T-helper 1 cell treated with Interleukin-12 subunit alpha and Interleukin-12 subunit beta and Interleukin-4 antibody, amounts not matched to agents 30 ng/mL and 1 ng/mL, for 36 hours (primary cell): ENCODE measurements at regions not wholly inside any gene's neighbourhood (a gene's known extent, or its start where the extent isn't known, plus 50 kb on each side); places are given as distances from the start of the nearest gene placed in this dataset.
"Not testable (repeated sequence)": the region's sequence is repeated elsewhere in the genome, so short reads cannot be mapped to it uniquely, and the experiment has no call there.

Source experiments
- intact Hi-C: fragments of 100-400 bp; cut with micrococcal nuclease; formaldehyde crosslinking; loops from one replicate; pipeline ENCODE4 v1.15.1; 2024

DNA sequence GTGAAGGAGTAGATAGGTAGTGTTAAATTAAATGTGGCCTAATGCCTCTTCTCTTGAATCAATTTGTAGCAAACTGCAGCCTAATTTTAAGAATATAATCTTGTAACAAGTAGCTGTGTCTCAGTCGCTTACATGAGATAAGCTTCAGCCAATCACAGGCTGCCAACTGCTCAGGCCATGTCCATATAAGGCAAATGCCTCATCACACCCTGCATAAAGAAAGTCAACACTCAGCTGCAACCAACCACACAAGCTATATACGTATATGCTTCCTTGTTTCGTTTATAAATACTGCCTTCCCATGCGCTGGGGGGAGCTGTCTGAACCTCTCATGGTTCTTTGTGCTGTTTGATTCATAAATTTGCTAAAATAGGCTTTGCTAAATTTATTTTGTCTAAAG lies 476.3 kb downstream of the TRIB2 start:
- intact Hi-C loops, result no loop called here

DNA sequence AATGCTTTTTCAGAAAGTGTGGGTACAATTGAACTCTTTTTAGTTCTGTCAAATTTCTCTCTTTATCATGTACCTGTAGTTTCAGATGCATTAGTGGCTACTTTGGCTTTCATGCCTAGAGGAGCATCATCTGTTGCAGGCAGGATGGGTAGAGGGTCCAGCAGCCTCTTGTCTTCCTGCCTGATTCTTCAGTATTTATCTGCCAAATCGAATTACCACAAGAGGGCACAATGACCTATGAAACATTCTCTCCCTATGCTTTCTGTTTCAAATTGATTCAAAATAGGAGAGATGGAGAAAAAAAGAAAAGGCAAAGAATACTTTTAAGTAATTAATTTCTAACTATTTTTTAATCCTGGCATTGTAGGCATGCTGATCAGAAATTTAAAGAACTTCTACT lies 477.2 kb downstream of the TRIB2 start:
- intact Hi-C loops, result no loop called here

DNA sequence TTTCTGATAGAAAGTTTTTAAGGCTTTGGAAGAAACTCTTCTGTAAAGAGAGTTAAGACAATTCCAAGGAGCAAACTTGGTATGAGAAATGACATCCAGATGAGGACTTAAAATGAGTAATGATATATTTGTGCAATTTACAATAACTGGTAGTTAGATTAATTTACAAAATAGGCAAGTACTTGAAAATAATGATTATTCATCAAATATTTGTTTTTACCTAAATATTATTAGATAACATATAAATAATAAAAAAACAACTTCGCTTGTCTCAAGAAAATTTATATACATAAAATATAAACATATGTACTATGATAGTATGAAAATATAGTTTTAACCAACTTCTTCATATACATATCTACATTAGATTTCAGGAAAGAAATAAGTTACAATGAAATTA lies 478.5 kb downstream of the TRIB2 start:
- intact Hi-C loops, result no loop called here

DNA sequence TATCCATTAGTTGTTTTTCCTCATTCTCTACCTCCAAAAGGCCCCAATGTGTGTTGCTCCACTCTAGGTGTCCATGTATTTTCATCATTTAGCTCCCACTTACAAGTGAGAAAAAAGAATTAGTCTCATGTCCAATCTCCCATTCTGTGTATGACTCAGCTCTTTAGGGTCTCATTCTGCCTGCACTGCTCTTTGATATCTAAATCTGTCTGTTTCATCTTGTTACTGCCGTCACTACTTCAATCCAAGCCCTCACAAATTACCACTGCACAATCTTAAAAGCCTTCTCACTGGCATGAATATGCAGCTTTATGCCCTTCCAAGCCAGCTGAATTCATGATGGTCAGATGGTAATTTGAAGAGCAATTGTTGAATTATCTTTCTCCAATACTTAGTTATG lies 480.5 kb downstream of the TRIB2 start:
- intact Hi-C loops, result no loop called here

DNA sequence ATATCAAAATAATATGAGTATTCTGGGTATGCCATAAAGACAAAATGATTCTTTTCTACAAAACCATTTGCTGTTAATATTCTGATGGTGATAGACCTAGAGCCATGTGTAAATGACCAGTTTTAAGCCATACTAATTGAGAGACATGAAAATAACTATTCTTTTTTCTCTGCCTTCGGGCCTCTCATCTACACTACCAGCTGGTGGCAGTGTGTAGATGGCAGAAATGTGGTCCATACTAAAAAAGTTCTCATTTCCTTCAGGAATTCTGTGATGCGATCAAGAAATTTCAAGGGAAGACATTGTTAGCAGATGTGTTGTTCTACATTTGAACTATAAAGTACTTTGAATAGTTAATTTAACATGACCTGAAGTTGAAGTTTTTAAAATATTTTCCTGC lies 485.2 kb downstream of the TRIB2 start:
- intact Hi-C loops, result no loop called here

DNA sequence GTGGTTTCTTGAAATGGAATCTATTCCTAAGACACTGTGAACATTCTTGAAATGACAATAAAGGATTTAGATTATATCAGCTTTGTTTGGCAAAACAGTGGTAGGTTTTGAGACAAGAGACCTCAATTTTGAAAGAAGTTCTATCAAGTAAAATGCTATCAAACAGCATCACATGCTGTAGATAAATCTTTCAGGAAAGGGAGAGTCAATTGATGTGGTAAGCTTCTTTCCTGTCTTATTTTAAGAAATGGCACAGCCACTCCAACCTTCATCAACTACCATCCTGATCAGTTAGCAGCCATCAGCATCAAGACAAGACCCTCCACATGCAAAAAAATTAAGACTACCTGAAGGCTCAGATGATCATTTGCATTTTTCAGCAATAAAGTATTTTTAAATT lies 495.4 kb downstream of the TRIB2 start:
- intact Hi-C loops, result no loop called here

DNA sequence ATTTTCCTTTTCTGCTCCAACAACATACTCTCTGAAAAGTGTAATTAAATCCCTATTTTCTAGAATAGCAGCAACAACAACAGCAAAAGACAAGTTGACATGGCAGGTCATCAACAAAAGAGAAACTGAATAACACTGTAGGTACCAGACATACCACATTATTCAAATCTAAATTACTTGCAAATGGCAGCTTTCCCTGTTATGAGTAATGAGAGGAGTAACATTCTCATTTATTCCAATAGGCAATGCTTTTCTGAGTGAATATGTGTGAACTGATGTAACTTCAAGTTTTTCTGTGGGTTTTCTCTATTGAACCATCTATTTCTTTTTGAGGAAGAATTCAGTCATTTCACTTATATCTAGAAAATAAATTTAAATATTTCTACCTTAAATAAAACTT lies 501.5 kb downstream of the TRIB2 start:
- intact Hi-C loops, result no loop called here

DNA sequence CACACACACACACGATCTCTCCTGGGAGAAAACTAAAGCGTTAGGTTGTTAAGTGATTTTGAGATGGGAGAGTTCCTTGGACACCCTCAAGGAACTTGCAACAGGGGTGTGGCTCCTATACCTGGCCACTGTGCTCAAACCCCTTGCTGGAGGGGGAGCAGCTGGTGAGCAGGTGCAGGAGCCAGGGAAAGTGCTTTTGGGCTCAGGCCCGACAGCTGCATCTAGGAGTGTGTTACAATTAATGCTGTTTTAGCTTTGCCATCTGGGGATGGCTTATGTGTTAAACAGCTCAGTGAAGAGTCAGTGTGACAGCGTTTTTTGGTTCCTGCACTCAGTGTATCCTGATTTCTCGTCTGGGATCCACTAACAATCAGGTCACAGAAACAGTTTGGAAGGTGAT lies 510.8 kb downstream of the TRIB2 start:
- intact Hi-C loops, result no loop called here

DNA sequence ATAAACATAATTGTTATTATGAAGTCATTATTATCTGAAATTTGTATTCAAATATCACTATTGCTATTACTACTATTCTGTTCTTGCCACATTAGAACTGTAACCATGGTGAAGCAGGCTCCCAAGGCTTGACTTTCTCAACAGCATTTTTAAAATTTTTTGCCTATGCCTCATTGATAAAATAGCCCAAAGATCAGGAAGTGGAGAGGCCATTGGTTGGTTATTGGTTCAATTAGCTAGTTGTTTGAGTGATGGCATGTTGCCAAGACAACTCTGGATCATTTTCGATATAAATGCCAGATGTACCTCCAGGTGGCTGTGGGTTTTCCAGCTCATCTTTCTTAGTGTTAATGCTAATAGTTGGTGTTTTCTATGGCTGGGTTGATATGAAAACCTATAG lies 513.5 kb downstream of the TRIB2 start:
- intact Hi-C loops, result no loop called here

DNA sequence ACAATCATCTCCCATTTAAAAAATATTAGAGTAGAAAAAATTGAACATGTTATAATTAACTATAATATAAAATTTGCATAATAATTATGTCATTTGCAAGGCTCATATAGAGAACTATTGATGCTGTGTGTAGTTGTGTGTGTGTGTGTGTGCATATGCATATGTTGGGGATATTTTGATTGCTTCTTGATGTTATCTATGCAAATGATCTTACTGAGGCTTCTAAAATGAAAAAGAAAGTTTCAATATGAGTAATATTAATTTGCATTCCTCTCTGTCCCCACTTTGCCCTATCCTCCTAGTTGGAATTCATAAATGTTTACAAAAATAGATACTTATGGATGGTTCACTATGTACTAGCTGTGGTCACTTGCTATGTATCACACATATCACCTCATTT lies 523.3 kb downstream of the TRIB2 start:
- intact Hi-C loops, result no loop called here

DNA sequence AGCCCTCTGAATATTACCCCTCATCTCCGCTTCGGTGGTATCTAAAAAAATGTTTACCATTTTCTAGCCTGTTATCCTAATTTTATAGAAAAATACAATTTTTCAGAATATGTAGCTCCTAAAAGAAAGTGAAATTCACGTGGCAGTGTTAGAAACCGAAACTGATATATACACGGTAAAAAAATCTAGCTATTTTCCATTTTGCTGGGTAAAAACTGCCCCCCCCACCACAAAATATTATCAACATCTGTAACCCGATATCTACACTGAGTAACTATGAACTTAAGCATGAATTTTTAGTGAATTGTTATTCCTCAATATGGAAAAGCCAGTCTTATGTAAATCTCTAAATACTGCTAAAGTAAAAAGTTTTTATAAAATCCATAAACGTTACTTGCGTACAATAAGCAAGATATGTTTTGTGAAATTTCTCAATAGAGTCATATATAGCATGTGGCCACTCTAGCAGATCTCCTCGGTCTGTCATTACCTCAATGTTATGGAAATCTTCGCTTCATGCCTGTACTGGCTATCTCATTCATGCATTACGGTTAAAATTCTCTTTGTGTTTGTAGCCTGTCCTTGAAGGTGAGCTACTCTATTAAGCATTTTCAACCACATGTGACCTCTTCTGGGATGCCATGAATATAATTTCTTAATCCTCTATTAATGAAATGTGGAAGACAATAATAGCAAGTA lies 524.2 kb downstream of the TRIB2 start:
- intact Hi-C loops, result no loop called here

DNA sequence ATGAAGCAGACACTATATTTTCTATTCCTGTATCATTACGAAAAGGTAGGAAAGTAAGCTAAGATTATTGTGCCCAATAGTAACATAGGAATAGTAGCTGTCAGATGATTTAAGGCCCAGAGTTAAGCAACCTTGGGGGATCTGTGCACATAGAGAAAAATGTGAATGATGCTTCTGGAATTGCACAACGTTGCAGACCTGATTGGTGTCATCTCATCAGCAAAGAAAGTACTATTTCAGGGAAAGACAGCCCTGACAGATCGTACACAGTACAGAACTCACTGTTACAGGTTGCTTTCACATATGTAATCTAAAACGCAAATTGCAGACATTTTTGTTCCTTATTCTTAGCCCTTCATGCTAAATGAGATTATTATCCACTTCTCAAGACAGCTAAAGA lies 535.9 kb downstream of the TRIB2 start:
- intact Hi-C loops, result no loop called here

DNA sequence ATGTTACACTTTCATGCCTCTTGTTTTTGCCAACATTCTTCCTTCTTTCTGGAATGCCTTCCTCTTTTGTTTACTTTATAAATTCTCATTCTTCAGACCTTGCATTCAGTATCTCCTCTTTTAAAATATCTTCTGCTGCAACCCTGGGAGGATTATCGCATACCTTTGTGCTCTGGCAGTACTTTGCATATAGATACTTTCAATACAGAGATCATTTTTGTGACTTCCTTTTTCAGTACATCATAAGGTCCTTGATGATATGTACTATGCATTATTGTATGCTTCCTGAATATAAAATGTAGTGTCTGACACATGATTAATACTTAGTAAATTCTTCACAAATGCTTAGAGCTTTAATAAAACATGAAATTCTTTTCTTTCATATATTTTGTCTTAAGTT lies 538.7 kb downstream of the TRIB2 start:
- intact Hi-C loops, result no loop called here

DNA sequence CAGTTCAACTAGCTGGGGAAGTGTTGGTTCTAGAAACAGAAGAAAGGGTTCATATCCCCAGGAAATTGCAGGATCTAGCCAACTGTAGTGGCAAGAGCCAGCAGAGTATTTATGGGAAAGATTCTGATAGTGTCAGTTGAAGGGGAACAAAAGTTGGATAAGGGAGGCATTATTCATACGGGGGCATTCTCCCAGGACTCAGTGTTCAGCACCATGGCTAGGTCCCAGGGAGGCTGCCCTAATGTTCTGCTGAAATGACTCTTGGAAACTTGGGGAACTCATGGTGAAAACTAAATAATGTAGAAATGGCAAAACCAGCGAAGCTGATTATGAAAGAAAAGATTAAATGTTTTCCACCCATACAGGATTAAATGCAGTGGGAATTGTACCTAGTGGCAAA lies 543.7 kb downstream of the TRIB2 start:
- intact Hi-C loops, result no loop called here

DNA sequence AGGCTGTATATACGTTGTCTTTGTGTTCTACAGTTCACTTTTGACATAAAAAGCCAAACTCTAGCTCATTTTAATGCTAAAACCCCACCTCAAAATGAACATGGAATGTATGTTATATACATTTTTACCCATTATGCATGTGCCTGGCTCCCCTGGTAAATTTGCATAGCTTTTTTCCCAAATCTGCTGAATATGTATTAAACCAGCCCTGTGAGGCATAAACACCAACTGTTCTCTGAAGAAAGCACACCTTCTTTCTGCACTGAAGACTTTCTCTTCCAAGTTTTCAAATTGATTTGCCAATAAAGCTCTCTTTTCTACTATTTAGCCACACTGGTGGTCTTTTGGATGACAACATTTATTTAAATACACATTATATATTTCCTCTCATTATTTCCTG lies 549.4 kb downstream of the TRIB2 start:
- intact Hi-C loops, result no loop called here

DNA sequence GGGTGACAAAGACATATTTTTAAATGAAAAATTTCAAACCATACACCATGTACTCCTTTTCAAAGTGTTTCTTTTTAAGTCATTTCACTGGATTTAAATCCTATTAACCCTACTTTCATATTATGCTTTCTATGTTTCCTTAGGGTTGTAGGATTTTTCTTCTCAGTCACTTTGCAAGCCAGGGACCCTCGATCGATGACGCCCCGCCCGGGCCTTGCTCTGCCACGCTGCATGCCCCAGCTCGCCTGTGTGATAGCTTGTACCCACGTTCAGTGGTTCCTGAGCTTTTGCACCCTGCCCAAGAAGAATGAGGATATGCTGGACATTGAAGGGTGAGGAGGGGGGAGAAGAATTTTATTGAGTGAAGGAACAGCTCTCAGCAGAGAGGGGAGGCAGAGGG lies 568.0 kb downstream of the TRIB2 start:
- intact Hi-C loops, result no loop called here

DNA sequence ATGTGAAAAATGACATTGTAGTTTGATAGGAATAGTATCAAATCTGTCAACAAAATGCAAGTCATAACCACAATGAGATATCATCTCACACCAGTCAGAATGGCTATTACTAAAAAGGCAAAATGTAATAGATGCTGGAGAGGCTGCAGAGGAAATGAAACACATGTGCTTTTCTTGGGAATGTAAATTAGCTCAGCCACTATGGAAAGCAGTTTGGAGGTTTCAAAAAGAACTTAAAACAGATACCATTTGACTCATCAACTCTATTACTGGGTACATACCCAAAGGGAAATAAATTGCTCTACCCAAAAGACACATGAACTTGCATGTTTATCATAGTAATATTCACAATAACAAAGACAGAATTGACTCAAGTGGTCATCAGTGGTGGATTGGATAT lies 572.6 kb downstream of the TRIB2 start:
- intact Hi-C loops, result no loop called here

DNA sequence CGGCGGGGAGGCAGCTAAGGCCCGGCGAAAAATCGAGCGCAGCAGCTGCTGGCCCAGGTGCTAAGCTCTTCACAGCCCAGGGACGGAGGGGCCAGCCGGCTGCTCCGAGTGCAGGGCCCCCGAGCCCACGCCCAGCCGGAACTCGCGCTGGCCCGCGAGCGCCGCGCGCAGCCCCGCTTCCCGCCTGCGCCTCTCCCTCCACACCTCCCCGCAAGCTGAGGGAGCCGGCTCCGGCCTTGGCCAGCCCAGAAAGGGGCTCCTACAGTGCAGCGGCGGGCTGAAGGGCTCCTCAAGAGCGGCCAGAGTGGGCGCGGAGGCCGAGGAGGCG lies 591.7 kb downstream of the TRIB2 start:
- intact Hi-C loops, result not testable (repeated sequence)

DNA sequence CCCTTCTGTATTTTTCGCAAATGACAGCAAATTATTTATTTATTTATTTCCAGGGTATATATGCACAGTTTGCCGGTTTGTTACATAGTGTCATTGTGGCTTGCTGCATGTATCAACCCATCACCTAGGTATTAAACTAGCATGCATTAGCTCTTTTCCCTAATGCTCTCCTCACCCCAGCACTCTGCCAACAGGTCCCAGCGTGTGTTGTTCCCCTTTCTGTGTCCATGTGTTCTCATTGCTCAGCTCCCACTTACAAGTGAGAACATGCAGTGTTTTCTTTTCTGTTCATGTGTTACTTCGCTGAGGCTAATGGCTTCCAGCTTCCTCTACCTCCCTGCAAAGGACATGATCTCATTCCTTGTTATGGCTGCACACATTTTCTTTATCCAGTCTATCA lies 592.3 kb downstream of the TRIB2 start:
- intact Hi-C loops, result no loop called here

DNA sequence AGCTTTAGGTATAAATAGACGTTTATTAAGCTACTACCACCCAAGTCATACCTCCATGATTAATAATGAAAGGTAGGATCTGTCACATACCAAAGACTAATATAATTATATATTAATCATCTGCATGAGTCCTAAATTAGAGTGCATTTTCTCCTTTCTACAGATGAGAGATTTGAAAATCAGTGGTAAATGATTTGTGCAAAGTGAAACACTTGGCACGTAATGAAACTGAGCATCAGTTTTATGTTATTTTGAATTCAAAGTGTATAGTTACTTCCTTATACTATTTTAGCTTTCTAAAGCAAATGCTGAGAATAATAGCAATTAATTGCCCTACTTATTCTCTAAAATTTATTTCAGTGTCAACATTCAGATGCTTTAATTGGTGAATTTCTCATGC lies 615.3 kb downstream of the TRIB2 start:
- intact Hi-C loops, result no loop called here

DNA sequence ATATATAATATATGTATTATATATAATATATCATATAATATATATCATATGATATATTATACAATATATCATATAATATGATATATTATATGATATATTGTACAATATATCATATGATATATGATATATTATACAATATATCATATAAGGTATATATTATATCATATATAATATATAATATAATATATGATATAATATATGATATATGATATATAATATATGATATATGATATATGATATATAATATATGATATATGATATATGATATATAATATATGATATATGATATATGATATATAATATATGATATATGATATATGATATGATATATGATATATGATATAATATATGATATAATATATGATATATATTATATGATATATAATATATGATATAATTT lies 617.3 kb downstream of the TRIB2 start:
- intact Hi-C loops, result not testable (repeated sequence)

DNA sequence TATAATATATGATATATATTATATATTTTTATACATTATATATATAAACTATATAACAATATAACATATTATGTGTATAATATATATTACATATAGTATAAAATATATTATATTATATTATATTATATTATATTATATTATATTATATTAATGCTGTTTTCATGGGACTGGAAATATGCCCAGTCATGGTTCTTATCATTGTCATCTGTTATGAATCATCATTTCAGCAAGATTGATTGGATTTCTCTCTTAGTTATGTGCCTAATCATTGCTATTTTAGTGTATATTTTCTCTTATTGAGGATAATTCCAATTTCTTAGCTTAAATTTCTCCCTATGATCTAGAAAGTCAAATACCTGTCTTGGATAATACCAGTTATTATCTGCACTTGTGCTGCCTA lies 617.8 kb downstream of the TRIB2 start:
- intact Hi-C loops, result no loop called here

DNA sequence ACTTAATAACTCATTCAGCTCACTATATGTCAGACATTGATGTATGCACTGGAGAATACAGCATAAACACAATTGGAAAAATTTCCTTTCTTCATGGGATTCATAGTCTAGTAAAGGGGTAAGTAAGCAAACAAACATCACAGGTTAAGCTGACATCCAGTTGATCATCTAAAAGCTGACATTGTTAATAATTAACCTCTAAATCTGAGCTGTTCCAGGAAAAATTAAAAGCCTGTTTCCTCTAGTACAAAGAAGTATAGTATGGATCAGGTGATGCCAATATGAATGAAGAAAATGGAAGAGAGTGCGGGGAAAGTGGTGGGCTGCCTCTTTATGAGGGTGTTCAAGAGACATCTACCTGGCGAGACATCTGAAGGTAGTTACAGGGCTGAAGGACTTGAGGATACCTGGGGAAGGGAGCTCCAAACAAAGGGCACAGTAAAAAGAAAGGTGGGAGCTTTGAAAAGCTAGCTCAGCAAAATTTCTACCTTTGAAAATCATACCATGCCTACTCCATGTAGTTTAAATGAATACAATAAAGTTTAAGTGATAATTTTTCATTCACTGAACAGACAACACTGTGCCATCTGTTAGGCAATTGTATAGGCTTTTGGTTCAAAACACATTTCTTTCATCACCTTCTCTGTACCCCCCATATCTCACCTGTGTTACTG lies 619.3 kb downstream of the TRIB2 start:
- intact Hi-C loops, result no loop called here

DNA sequence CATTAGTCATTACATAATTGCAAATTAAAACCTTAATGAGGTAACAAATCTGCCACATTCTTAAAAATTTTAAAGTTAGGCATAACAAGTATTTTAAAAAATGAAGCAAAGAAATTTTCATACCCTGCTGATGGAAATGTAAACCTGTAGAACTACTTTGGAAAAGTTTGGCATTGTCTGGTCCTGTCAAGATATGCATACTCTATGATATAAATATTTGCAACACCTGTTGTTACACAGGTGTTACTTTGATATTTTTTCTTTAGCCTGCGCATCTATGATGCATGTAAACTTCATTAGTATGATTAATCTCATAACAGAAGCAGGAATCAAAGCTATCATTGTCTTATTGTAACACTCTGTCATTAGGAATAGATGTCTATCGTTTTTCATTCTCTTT lies 634.3 kb downstream of the TRIB2 start:
- intact Hi-C loops, result no loop called here
